Stimulated activated CD8-positive, alpha-beta memory T cell treated with anti-CD3 and anti-CD28 coated beads, Interleukin-12 subunit alpha, Interleukin-12 subunit beta, amount 100 ng/mL, for 1 hour (primary cell): ENCODE measurements at regions not wholly inside any gene's neighbourhood (a gene's known extent, or its start where the extent isn't known, plus 50 kb on each side); places are given as distances from the start of the nearest gene placed in this dataset.

ENCODE experiments used
- DNase-seq: peaks from one replicate; pipeline ENCODE4 v3.0.0-alpha.2; 2020; ENCODE audit warnings: low read depth

DNA sequence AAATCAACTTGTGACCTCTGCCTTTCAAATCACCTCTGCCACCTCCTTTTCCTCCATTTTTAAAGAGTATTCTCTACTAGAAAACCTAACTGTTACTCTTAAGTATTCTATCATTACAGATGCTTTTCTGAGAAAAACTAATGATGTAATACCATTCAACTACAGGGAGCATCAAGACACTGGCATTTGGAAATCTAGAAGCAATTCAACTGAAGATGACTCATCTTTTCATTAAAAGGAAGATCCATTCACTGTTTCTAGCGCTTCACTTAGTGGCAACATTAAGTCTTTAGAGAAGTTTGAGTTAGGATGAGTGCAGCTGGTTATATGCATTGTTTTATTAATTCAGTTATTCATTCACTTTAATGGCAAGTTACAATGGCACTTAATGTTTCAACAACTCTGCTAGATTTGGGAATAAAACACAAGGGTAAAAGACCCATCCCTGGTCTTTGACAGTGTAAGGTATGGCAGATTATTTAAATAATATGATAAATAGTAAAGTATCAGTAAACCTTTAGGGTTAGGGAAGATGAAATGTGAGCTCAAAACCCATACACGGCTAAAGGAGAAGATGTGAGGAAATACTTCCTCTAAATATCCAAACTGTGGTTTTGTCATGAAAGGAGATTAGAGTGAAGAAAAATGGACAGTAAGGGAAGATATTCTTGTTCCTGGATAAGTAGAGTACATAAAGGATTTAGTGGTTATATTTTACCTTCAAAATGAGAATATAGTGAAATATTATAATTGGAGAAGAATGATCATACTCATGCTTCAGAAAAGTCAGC lies 61.7 kb downstream of the KCNJ2 start:
- no peak for DNase-seq

DNA sequence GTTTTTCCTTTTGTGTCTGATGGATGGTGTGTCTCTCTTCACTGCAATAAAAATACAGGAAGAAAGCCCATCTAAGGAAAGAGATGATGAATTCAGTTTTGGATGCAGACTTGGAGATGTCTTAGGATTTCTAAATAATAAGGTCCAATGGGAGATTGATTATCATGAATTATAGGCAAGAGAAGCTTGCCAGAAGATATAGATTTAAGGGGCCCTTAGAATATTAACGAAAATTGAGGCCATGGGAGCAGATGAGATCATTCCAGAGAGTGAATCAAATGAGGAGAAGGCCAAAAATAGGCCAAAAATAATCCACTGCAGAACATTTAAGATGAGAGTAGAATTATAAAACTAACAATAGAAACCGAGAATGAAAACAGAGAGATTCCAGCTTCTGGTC lies 63.1 kb downstream of the KCNJ2 start:
- no peak for DNase-seq

DNA sequence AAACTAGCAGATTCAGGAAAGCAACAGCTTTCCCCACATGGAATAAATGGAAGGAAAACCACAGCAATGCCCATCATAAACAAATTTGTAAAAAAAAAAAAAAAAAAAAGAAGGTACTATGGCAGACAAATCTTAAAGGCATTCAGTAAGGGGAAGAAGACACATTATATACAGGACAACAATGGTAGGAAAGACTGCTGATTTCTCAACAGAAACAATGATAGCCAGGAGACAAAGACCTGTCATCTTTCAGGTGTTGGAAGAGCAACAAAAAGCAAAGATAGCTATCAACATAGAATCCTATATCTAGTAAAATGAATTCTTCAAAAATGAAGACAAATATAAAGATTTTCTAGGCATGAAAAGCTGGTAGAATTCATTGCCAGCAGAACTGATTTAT lies 65.9 kb downstream of the KCNJ2 start:
- DNase-seq: no peak

DNA sequence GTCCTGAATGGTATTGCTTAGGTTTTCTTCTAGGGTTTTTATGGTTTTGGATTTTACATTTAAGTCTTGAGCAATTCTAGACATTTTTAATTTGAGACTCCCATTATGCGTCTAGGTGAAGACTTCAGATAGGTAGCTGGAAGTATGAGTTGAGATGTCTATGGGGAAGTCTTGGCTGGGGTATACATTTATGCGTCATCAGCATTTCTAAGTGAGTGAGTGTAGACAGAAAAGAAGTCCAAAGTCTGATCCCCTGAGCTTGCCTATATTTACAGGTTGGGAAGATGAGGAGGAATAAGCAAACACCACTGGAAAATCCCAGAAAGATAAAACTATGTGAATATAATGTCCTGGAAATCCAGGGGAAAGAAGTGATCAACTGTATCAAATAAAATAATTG lies 68.9 kb downstream of the KCNJ2 start:
- no peak for DNase-seq

DNA sequence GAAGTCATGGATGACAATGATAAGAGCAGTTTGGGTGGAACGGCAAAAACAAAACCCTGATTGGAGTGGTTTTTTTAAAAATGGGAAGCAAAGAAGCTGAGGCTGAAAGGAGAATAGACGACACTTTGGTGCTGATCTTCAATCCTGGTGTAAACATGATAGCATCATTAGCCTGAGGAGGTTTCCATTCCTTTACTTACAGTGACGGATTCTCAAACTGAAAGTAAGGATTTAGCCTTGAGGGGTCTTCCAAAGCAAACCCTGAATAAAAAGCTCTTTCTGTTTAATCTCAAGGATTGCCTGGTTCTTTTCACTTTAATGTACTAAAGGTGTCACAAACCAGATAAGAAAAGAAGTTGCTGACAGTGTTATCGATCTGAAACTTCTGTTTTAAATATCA lies 69.3 kb downstream of the KCNJ2 start:
- DNase-seq: no peak

DNA sequence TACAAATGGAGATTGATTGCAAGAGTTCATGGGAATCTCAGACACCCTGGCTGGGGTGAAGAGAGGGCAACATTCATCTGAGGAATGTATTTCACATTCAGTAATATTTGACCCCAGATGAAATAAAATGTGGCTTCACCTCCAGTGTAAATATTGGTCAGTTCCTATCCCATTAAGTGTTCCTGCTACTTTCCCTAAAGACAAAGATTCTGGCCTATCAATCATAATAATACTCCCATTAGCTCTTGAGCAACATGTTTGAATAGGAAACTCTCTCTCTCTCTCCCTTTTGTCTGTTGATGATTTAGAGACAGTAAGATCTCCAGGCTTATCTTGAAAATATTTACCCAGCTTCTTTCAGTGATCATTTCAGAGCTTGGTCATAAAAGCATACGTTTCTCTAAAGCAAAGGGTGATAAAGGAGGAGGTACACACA lies 70.1 kb downstream of the KCNJ2 start:
- no peak for DNase-seq

DNA sequence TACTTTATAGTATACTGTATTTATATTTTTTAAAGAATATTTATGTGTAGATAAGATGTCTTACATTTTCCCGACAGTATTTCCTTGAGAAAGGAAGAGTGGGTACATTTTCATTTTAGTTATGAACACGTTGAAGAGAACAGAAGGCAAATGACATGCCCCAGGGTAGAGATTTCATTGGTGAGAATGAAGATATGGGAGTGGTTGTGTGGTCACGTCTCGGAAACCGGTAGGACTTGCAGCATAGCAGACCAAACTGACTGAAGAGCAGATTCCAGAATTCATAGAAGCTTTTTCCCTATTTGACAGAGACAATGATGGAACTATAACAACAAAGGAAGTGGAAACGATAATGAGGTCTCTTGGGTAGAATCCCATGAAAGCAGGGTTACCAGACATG lies 71.7 kb downstream of the KCNJ2 start:
- DNase-seq: no peak

DNA sequence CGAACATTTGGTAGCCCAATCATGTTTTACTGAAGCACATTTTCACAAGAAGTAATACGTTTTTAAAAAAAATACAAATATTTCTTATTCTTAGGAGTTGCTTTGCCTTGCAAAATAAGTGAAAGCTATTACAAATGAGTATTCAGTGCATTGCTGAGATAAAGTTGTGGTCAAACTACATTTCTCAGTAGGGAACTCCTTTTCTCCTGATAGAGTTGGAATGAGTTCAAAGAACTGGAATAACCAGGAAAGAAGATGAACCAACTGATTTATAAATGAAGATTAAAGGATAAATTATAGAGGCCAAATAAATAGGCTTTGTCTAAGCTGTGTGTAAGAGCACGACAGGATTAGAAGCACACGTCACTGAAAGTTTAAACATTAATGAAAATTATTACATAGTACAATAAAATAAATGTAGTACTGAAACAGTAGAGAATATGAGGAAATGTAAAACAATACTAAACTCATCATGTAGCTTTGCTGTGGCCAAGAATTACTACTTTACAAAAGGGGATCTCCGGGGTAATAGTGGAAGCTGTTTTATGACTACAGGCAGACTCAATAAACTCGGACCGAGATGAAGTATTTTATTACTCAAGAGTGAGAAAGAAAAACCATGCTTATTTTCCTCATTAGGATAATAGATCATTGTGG lies 73.6 kb downstream of the KCNJ2 start:
- DNase-seq: no peak

DNA sequence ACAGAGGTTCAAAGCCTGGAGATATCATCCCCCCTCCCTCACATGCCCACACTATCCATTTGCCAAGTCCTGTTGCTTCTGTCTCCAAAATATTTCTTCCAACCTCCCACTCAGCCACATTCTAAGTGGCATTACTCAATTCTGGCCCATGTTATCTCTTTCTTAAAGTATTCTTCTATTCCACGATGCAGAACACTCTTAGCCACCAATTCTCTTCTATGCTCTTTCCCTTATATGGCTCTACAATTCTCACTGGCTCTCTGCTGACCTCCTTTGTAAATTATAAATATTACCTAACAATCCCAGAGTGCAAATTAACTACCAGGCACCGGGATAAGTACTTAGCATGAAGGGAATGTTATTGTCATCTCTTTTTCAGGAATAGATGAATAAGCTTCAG lies 82.4 kb downstream of the KCNJ2 start:
- DNase-seq: no peak

DNA sequence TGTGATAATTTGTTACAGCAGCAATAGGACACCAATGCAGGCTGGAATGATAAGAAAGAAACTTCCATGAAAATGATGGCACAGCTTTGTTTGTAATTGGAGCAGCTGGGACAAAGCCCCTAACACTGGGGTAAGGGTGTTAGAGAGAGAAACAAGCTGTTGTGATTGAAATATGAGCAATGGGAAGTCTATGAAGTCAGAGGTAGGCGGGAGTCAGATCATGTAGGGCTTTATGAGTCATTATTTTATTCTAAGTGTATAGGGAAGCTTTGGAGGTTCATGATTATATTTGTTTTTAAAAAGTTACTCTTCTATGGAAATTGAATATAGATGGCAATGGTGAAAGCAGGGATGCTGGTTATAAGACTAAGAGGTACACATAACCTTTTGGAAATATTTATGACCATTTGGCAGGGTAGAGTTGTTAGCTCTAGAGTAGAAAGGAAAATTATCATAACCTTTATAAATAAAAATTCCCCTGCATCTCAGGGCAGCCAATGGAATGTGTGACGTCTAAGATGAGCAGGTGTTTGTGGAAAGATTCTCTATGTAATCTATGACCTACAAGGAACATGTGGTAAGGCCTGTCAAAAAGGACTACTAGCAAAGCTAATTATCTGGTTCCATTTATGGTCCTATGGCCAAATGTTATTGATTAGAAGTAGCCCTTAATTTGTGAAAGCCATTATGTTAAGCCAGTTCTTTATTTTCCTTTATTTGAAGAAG lies 85.6 kb downstream of the KCNJ2 start:
- no peak for DNase-seq

DNA sequence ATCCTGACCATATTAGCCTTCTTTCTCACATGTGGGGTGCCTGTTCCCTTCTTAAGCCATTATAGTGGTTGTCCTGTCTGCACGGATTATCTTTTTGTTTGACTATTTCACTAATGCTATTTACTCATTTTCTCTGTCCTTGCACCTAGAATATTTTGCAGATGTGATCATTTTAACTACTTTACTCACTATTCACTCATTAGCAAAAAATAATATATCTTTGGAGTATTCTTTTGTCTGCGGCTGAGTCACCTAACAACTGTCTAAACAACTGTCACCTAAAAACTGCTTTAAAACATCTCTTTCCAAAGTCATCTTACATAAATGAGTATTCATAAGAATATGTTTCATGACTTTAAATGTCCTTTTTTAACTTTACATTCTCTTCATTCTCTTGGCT lies 87.4 kb downstream of the KCNJ2 start:
- no peak for DNase-seq

DNA sequence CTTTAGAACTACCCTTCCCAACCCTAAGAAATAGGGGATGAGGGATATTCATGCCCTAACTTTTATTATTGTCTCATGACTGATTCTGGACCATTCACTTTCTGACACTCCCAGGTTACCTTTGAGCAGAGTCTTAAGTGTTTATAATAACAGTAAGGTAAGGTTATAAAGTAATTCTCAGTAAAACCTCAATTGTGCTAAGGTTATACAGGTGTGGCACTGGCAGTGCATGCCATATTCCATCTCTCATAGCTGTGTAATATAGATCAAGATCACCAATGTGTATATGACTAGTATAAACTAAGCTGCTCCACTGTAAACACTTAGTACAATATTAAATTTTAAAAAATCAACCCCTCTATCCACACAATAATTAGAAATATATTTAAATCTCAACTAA lies 89.1 kb downstream of the KCNJ2 start:
- DNase-seq: no peak

DNA sequence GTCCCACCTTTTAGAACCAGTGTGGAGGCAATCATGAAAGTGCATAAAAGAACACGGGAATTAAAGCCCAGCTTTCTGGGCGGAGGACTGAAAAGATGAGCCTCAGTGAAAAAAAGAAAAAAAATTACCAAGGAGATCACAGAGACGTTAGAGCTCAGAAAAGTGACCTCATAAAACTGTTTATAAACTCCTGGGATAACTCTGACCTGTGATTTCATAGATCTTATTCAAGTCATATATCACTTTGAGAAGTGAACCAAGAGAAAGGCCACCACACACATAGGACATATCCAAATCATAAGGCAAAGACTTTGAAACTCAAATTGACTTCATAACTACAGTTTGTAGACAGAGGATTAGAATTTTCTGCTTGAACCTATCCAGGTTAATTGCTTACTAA lies 90.1 kb downstream of the KCNJ2 start:
- DNase-seq: no peak

DNA sequence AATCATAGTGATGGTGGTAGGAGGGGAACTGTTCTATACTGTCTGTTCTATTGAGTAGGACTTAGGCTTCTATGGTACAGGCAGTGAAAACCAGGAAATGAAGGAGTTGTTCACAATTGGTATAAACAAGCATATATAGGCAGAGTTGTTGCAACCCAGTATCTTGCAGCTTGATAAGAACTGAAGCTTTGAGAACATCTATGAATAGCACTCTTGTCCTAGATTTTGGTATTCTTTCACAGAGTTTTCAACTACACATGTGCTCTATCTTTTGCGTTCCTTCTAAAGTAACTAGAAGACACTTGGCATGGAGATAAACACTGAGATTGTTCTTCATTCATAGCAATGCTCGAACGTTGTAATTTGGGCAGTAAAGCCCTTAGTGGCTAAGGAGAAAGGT lies 91.8 kb downstream of the KCNJ2 start:
- DNase-seq: no peak

DNA sequence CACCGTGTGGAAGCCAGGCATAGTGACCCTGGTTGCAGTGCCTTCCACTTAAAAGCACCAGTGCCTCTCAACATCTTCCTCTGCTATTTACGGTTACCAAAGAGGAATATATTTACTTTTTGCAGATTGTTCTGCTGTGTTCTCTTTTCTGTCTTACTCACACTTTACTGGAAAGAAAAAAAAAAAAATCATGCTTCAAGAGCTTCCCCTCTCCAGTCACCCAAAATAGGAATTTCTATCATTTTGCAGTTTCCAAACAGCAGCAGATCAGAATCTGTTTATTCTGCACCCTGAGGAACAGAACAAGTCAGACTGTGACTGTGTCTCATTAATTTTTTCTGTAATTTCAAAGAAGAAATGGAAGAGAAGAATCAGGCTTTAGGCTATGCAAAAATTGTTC lies 96.1 kb downstream of the KCNJ2 start:
- no peak for DNase-seq

DNA sequence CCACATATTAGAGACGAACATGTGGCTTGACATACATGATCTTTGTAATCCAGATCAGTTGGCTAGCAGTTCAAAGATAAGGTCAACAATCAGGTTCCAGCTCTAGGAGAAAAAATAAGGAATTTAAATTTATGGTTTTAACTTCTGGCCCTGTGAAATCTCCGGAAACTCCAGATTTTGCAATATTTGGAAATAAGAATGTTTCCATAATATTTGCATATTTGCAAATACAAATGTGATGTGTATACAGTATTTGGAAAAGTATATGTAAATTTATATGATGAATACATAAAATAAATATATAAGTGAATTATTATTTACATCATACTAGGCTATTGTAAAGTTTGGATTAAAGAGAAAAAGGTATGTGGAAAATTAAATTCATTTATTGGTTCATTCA lies 97.1 kb downstream of the KCNJ2 start:
- no peak for DNase-seq

DNA sequence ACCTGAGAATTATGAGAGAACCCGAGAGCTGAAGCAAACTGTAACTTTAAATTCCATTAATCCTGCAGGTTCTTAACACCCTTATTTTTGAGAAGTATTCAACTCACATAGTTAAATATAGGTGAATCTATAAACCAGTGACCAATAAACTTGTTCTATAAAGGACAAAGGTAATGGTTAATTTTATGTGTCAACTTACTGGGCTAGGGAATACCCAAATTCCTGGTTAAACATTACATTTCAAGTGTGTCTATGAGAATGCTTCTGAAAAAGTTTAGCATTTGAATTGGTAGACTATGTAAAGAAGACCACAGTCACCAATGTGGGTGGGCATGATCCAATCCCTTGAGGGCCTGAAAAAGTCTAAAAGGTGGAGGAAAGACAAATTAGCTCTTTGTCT lies 99.1 kb downstream of the KCNJ2 start:
- DNase-seq: no peak

DNA sequence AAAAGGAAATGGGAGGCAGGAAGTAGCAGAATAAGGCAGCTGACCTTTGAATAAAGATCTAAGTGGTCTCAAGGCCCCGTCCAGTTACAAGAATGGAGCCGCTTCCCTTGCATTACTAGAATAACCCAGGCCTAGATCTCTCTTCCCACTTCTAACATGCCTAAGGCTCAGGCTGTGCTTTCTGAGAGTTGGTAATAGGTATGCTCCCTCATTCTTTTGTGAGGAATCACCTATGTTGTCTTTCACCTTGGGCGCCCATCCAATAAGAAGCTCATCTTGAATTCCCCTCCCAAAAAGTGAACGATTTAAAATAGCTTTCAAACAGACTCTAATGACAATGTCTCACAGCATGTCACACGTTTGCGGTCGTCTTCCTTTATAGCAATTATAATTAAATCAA lies 101.2 kb downstream of the KCNJ2 start:
- no peak for DNase-seq

DNA sequence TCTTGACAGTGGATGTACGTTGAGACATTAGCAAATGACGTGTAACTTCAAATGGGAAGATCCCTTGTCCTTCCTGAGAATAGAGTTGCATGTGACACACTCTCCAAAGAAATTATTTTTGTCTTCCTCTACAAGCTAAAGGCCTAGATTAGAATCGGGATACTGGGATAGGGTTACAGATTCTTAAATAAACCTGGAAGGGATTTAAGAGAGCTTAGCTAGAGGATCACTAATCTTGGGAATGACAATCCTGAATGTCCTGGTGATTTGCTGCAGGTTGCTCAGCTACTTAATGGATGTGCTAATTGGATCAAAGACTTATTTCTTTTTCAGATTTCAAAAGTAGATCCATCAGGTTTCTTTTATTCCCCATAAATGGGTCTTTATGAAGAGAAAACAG lies 101.9 kb downstream of the KCNJ2 start:
- no peak for DNase-seq

DNA sequence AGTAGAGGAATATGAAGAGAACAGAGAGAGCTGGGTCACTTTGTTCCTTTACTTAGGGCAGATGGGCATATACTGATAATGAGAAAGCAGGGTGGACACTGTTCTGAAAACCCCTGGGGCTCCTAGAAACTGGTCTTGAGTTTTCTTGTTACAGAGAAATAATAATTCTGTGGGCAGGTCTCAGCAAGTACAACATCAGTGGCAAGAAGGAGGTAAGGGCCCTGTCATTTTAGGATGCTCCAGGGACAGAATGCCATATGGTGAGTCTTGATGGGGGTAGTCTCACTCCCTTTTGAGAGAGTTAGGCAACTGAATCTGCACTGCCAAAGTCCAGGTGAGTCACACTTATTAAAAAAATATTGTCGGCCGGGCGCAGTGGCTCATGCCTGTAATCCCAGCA lies 102.3 kb downstream of the KCNJ2 start:
- no peak for DNase-seq

DNA sequence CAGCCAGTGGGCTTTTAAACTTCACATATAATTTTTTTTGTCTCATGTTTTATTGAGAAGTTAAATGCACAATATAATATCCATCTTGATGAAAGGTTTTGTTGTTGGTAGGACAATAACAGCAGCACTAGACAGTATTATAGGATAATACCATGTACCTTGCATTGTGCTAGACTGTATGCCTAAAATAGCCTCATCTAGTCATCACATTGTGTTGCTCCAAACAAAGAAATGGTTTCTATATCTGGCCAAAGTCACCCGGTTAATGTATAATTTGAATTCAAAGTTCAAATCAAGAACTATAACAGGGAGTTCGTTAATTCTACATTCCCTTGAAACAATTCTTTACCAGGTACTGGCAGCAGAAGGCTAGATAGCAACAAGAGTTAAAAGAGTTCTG lies 104.9 kb downstream of the KCNJ2 start:
- DNase-seq: no peak

DNA sequence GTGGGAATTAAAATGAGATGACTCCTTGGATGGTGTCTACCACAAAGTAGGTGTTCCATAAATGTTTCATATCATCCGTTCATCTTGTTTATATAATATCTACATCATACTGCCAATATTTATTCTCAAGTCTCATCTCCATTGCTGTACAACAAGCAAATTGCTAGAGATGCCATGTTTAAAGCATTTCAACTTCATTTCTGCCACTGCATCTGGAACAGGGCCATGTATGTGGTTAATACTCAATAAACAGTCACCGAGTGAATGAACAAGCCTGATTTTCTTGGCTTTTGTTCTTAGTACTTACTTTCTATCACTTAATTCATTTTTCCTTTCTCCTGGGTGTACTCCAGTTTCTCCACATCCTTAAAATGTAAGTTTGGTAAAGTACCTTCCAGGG lies 107.6 kb downstream of the KCNJ2 start:
- no peak for DNase-seq

DNA sequence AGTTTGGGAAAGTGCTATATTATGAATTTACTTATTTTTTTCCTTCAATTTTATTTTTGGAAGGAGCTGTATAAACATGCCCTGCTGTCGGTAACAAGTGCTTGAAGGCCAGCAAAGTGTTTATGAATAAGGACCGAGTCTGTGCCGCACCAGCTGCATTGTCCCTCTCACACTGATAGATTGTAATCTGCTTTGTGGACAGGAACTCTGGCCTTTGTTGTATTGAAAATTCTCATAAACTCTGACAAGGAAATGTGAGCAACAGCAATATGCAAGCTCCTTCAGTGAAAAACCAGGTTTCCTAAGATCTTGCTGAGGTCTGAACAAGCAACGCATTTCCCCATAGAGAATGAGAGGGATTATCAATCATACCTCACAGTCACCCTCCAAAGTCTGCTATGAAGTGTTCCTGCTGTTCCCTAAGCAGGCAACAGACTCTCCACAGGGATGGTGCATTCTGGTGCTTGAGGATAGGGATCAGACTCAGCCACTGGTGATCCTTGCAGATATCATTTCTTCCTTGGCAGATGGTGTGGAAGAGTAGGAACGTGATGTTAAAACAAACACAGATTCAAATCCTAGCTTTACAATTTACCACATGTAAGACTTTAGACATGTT lies 109.6 kb downstream of the KCNJ2 start:
- no peak for DNase-seq
